ENCODE measurements at regions not wholly inside any gene's neighbourhood (a gene's known extent, or its start where the extent isn't known, plus 50 kb on each side); places are given as distances from the start of the nearest gene placed in this dataset.

- Histone ChIP-seq H3K27ac (no peak overlapping the region), H3K4me3 (no peak overlapping the region), H3K36me3 (no peaks in the 10 kb centered on the region), H3K9me3 (no peaks in the 10 kb centered on the region), H3K4me1 (no peaks in the 10 kb centered on the region), H3K27me3 (no peaks in the 10 kb centered on the region)
- no peak for DNase-seq
- no peak for TF ChIP-seq CTCF (IDR thresholded peaks at IDR 0.05)
- TF ChIP-seq POLR2A (IDR thresholded peaks at IDR 0.05) = no peak
- intact Hi-C loops (cut with DNase I; ENCODE audit: low total_unique reads) = no loop called here
These were observed 1336.6 kb upstream of the CDH8 start for GRCh38 chr16:63372815-63373214.

- Histone ChIP-seq H3K9me3 (no peaks in the 10 kb centered on the region), H3K27ac (no peak overlapping the region), H3K27me3 (no peaks in the 10 kb centered on the region), H3K36me3 (no peaks in the 10 kb centered on the region), H3K4me1 (no peaks in the 10 kb centered on the region), H3K4me3 (no peak overlapping the region)
- DNase-seq = no peak
- TF ChIP-seq CTCF (IDR thresholded peaks at IDR 0.05) (no peak), POLR2A (IDR thresholded peaks at IDR 0.05) (no peak)
- intact Hi-C loops (cut with DNase I; ENCODE audit: low total_unique reads) = no loop called here
These were observed 1336.0 kb upstream of the CDH8 start for GRCh38 chr16:63372283-63372682.

- Histone ChIP-seq H3K4me3 (no peak overlapping the region), H3K36me3 (no peaks in the 10 kb centered on the region), H3K4me1 (no peaks in the 10 kb centered on the region), H3K9me3 (no peaks in the 10 kb centered on the region), H3K27me3 (no peaks in the 10 kb centered on the region), H3K27ac (no peak overlapping the region)
- TF ChIP-seq CTCF (IDR thresholded peaks at IDR 0.05) (no peak), POLR2A (IDR thresholded peaks at IDR 0.05) (no peak)
- no peak for DNase-seq
- intact Hi-C loops (cut with DNase I; ENCODE audit: low total_unique reads) = no loop called here
These were observed 1329.5 kb upstream of the CDH8 start for GRCh38 chr16:63365649-63366304.

GRCh38 chr16:63363738-63364137, 1327.5 kb upstream of the CDH8 start:
- Histone ChIP-seq H3K9me3 (no peaks in the 10 kb centered on the region), H3K4me3 (no peak overlapping the region), H3K27me3 (no peaks in the 10 kb centered on the region), H3K36me3 (no peaks in the 10 kb centered on the region), H3K27ac (no peak overlapping the region), H3K4me1 (no peaks in the 10 kb centered on the region)
- no peak for DNase-seq
- intact Hi-C loops (cut with DNase I; ENCODE audit: low total_unique reads) = no loop called here
- TF ChIP-seq CTCF (IDR thresholded peaks at IDR 0.05) = no peak
- no peak for TF ChIP-seq POLR2A (IDR thresholded peaks at IDR 0.05)

- Histone ChIP-seq H3K27me3 (no peaks in the 10 kb centered on the region), H3K9me3 (no peaks in the 10 kb centered on the region), H3K4me1 (no peaks in the 10 kb centered on the region), H3K36me3 (no peaks in the 10 kb centered on the region), H3K27ac (no peak overlapping the region), H3K4me3 (no peak overlapping the region)
- intact Hi-C loops (cut with DNase I; ENCODE audit: low total_unique reads) = no loop called here
- TF ChIP-seq CTCF (IDR thresholded peaks at IDR 0.05) = peak; percentile 50 to 61 (median 55)
- no peak for TF ChIP-seq POLR2A (IDR thresholded peaks at IDR 0.05)
- no peak for DNase-seq
These were observed 1324.9 kb upstream of the CDH8 start for GRCh38 chr16:63361032-63361624.

Data from uterus (tissue), 3 donors.